Upper lobe of left lung (tissue), 6 donors: ENCODE measurements at regions not wholly inside any gene's neighbourhood (a gene's known extent, or its start where the extent isn't known, plus 50 kb on each side); places are given as distances from the start of the nearest gene placed in this dataset.

ENCODE experiments used
- ATAC-seq, 2 donors: fragments of 200-7000 bp; cut with Tn5 transposase; one replicate each; pipeline ENCODE4 v1.9.1; 2022; ENCODE audit warnings: mild to moderate bottlenecking in 2 of 2, moderate library complexity in 2 of 2; ENCODE audit not compliant: low FRiP score in 2 of 2
- DNase-seq, 2 donors: peaks; one replicate each; pipeline ENCODE4 v3.0.0-alpha.2; 2019 to 2020
- H3K27ac ChIP-seq, 4 donors: fragments of 200-600 bp; sonication (generic); one replicate each; pipeline ENCODE4 v1.5.1; 2016 to 2019
- H3K27me3 ChIP-seq, 4 donors: fragments of 200-600 bp; sonication (generic); one replicate each; pipeline ENCODE4 v1.5.1; 2017 to 2019
- H3K36me3 ChIP-seq, 4 donors: fragments of 200-600 bp; sonication (generic); one replicate each; pipeline ENCODE4 v1.5.1; 2016 to 2019
- H3K4me1 ChIP-seq, 4 donors: fragments of 200-600 bp; sonication (generic); one replicate each; pipeline ENCODE4 v1.5.1; 2018 to 2019
- H3K4me3 ChIP-seq, 4 donors: fragments of 200-600 bp; sonication (generic); one replicate each; pipeline ENCODE4 v1.5.1; 2017 to 2019; ENCODE audit warnings: mild to moderate bottlenecking in 2 of 4, moderate library complexity in 1 of 4
- H3K9me3 ChIP-seq, 4 donors: fragments of 200-600 bp; sonication (generic); one replicate each; pipeline ENCODE4 v1.5.1; 2018 to 2019
- EP300 ChIP-seq, 4 donors: sonication (generic); formaldehyde crosslinking; IDR thresholded peaks; one replicate each; pipeline ENCODE4 v1.5.1; 2017; ENCODE audit warnings: antibody characterized with exemption in 4 of 4, control low read depth in 2 of 4
- POLR2A ChIP-seq, 4 donors: fragments of 450-650 bp; IDR thresholded peaks; one replicate each; pipeline ENCODE4 v1.5.1; 2016 to 2017; ENCODE audit warnings: antibody characterized with exemption in 4 of 4, mild to moderate bottlenecking in 2 of 4
- POLR2AphosphoS5 ChIP-seq, 2 donors: sonication (generic); formaldehyde crosslinking; IDR thresholded peaks; one replicate each; pipeline ENCODE4 v1.5.1; 2017; ENCODE audit warnings: antibody characterized with exemption in 2 of 2
- WGBS, 2 donors: methylation state at CpG; one replicate each; pipeline ENCODE4 v1.1.5; 2017 to 2018; 5-methylcytosine and 5-hydroxymethylcytosine counted together
- TF ChIP-seq, protein P1 (sequence below), 6 experiments: fragments of 450-650 bp in 4 of 6; fragments of 200-600 bp in 2 of 6; sonication (generic) in 2 of 6; IDR thresholded peaks; one replicate each; pipeline ENCODE4 v1.5.1; 2016 to 2019; ENCODE audit warnings: antibody characterized with exemption in 6 of 6
- donor health status: DM: no; HTN: no; CAD: no; lungs with moderate emphysema.
- donor health status: DM: no; HTN: yes; CAD: no; lungs with severe emphysema.

DNA sequence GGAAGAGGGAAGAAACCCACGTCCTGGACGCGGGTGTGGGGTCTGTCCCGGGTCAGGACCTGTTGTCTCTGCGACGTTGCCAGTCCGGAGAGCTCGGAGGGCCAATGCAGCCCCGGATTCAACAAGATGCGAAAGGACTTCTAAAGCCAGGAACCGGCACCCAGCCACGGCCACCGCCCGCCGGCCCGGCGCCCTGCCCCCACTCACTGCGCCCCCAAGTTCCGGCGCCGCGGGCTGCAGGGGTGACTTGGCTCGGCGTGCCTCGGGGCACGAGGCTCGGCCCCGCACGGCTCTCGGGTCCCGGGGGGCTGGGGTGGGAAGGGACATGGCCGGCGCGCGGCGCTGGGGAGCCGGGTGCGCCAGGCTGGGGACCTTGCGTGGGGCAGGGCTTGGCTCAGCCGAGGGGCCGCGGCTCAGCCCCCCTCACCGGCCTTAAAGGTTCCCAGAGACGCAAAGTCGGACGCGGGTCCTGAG lies 51.8 kb upstream of the H6PD start:
- Histone ChIP-seq H3K36me3 (no peaks in the 10 kb centered on the region), H3K9me3 (no peaks in the 10 kb centered on the region), H3K27ac (peak overlapping the region; percentile 71 to 92 (median 81)), H3K27me3 (peaks cover 0 to 6% (median 0%) of the 10 kb centered on the region in 4 donors), H3K4me1 (peaks cover 11 to 39% (median 27%) of the 10 kb centered on the region in 4 donors), H3K4me3 (peak overlapping the region; percentile 33 to 74 (median 69))
- WGBS, 2 donors, result 0% methylated on average over 35 of the region's 47 CpGs; no CpG with 5 or more reads in 1 of the 2 donors
- DNase-seq (peak in 1 of 2 donors; percentile 87), ATAC-seq (peak in 1 of 2 donors; percentile 25)
- TF ChIP-seq, protein P1, sequence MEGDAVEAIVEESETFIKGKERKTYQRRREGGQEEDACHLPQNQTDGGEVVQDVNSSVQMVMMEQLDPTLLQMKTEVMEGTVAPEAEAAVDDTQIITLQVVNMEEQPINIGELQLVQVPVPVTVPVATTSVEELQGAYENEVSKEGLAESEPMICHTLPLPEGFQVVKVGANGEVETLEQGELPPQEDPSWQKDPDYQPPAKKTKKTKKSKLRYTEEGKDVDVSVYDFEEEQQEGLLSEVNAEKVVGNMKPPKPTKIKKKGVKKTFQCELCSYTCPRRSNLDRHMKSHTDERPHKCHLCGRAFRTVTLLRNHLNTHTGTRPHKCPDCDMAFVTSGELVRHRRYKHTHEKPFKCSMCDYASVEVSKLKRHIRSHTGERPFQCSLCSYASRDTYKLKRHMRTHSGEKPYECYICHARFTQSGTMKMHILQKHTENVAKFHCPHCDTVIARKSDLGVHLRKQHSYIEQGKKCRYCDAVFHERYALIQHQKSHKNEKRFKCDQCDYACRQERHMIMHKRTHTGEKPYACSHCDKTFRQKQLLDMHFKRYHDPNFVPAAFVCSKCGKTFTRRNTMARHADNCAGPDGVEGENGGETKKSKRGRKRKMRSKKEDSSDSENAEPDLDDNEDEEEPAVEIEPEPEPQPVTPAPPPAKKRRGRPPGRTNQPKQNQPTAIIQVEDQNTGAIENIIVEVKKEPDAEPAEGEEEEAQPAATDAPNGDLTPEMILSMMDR (IDR thresholded peaks at IDR 0.05), result no peak
- TF ChIP-seq EP300 (IDR thresholded peaks at IDR 0.05), result no peak
- TF ChIP-seq POLR2A (IDR thresholded peaks at IDR 0.05), result no peak
- no peak for TF ChIP-seq POLR2AphosphoS5 (IDR thresholded peaks at IDR 0.05)

DNA sequence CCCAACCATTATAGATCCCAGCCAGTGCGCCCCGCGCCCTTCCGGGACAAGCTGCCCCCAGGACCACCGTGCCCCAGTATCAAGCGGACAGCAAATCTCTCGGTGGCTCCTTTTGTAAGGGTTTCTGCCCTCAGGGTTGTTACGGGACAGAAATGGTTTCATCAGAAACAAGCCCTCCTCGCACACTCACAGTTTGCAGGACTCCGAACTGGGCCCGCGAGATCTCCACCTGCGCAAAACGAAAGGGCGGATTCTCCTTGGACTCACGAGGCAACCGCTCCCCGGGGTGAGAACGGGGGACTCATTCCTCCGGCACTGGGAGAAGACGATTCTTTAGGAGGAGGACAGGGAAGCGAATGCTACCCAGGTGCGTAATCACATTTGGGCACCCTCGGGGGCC lies 51.1 kb upstream of the H6PD start:
- H3K4me1 ChIP-seq, result peaks cover 11 to 39% (median 27%) of the 10 kb centered on the region in 4 donors
- H3K27ac ChIP-seq, result peak overlapping the region; percentile 71 to 92 (median 81)
- peak overlapping the region; percentile 33 to 74 (median 69) for H3K4me3 ChIP-seq
- TF ChIP-seq POLR2AphosphoS5 (IDR thresholded peaks at IDR 0.05) (no peak), EP300 (IDR thresholded peaks at IDR 0.05) (no peak), POLR2A (IDR thresholded peaks at IDR 0.05) (no peak)
- TF ChIP-seq, protein P1 (IDR thresholded peaks at IDR 0.05), result no peak
- 40 to 61% methylated on average over 14 to 24 of the region's 24 CpGs for WGBS, 2 donors
- no peaks in the 10 kb centered on the region for H3K36me3 ChIP-seq
- H3K9me3 ChIP-seq, result no peaks in the 10 kb centered on the region
- ATAC-seq (no peak), DNase-seq (no peak)
- H3K27me3 ChIP-seq, result peaks cover 0 to 6% (median 0%) of the 10 kb centered on the region in 4 donors

DNA sequence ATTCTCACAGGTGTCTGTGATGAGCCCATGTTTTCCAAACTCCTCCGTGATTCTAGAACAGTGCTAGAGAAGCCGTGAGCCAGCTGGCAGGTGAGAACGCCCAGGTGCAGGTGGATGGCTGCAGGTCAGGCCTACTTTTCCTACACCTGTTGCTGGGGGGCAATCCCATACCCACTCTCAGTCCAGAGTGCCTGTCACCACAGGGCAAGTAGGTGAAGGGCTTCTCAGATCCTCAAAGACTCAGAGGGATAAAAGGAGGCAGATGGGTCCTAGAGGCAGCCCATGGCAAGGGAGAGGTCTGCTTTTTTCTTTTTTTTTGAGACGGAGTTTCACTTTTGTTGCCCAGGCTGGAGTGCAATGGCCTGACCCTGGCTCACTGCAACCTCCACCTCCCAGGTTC lies 50.7 kb upstream of the H6PD start:
- no peak for ATAC-seq
- peak overlapping the region in 2 of 4 donors; percentile 72 to 74 for H3K4me3 ChIP-seq
- peaks cover 11 to 36% (median 27%) of the 10 kb centered on the region in 4 donors for H3K4me1 ChIP-seq

DNA sequence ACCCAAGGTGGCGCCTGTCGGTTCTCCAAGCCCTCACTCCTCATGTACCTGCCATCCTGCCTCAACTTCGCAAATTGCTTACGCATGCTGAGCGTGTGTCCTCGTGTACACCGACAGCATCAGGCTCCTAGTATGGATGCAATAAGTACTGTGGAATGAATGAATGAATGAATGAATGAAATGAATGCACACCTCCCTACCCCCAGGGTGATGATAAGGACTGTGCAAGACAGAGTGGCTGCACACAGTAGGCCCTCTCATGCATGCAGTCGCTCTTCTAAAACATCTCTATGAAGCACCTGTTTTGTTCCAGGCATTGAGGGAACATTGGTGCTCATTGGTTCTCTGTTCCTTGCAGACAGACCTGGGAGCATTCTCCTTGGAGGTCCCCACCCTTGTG lies 49.8 kb upstream of the H6PD start:
- ATAC-seq (no peak), DNase-seq (no peak)
- no peaks in the 10 kb centered on the region for H3K36me3 ChIP-seq
- TF ChIP-seq POLR2A (IDR thresholded peaks at IDR 0.05) (no peak), POLR2AphosphoS5 (IDR thresholded peaks at IDR 0.05) (no peak), EP300 (IDR thresholded peaks at IDR 0.05) (no peak)
- TF ChIP-seq, protein P1 (IDR thresholded peaks at IDR 0.05), result no peak
- no peak overlapping the region for H3K4me3 ChIP-seq
- 95 to 98% methylated on average over 8 of the region's 8 CpGs for WGBS, 2 donors
- no peak overlapping the region for H3K27ac ChIP-seq
- peaks cover 0 to 6% (median 0%) of the 10 kb centered on the region in 4 donors for H3K27me3 ChIP-seq
- H3K9me3 ChIP-seq, result no peaks in the 10 kb centered on the region
- peaks cover 11 to 34% (median 27%) of the 10 kb centered on the region in 4 donors for H3K4me1 ChIP-seq

More for the DNA sequence above, 50.7 kb upstream of the H6PD start:
- peaks cover 0 to 6% (median 0%) of the 10 kb centered on the region in 4 donors for H3K27me3 ChIP-seq
- H3K36me3 ChIP-seq, result no peaks in the 10 kb centered on the region
- WGBS, 2 donors, result 59 to 69% methylated on average over 4 of the region's 4 CpGs
- no peaks in the 10 kb centered on the region for H3K9me3 ChIP-seq
- DNase-seq, result no peak
- TF ChIP-seq POLR2AphosphoS5 (IDR thresholded peaks at IDR 0.05), result no peak
- TF ChIP-seq POLR2A (IDR thresholded peaks at IDR 0.05), result no peak
- TF ChIP-seq, protein P1 (IDR thresholded peaks at IDR 0.05), result no peak
- TF ChIP-seq EP300 (IDR thresholded peaks at IDR 0.05), result no peak
- no peak overlapping the region for H3K27ac ChIP-seq
